ENCODE measurements at regions not wholly inside any gene's neighbourhood (a gene's known extent, or its start where the extent isn't known, plus 50 kb on each side); places are given as distances from the start of the nearest gene placed in this dataset.

- no peaks in the 10 kb centered on the region for H3K9me3 ChIP-seq
- no peak for DNase-seq
- no peaks in the 10 kb centered on the region for H3K4me1 ChIP-seq
- no peak overlapping the region for H3K4me3 ChIP-seq
- H3K36me3 ChIP-seq, result no peaks in the 10 kb centered on the region
- intact Hi-C loops (cut with DNase I; ENCODE audit: low total_unique reads), result no loop called here
- no peak overlapping the region for H3K27ac ChIP-seq
- no peaks in the 10 kb centered on the region for H3K27me3 ChIP-seq (replicated peaks in 1 of 7)
- WGBS, 5 donors, result 87 to 92% (median 91%) methylated on average over 3 of the region's 3 CpGs
- no peak for TF ChIP-seq POLR2AphosphoS5 (IDR thresholded peaks at IDR 0.05)
- TF ChIP-seq CTCF (IDR thresholded peaks at IDR 0.05 in 8 of 11, conservative IDR thresholded peaks at IDR 0.05 in 3 of 11), result no peak
- TF ChIP-seq POLR2A (IDR thresholded peaks at IDR 0.05), result no peak
Observed at GRCh38 chr12:24011927-24012507, 62.5 kb upstream of the SOX5 start.

- DNase-seq, result no peak
- no peaks in the 10 kb centered on the region for H3K4me1 ChIP-seq
- intact Hi-C loops (cut with DNase I; ENCODE audit: low total_unique reads), result no loop called here
- H3K27me3 ChIP-seq (replicated peaks in 1 of 7), result no peaks in the 10 kb centered on the region
- no peaks in the 10 kb centered on the region for H3K9me3 ChIP-seq
- H3K36me3 ChIP-seq, result no peaks in the 10 kb centered on the region
- WGBS, 5 donors, result 82 to 91% (median 87%) methylated on average over 2 of the region's 2 CpGs
- TF ChIP-seq CTCF (IDR thresholded peaks at IDR 0.05 in 8 of 11, conservative IDR thresholded peaks at IDR 0.05 in 3 of 11) (no peak), POLR2AphosphoS5 (IDR thresholded peaks at IDR 0.05) (no peak), POLR2A (IDR thresholded peaks at IDR 0.05) (no peak)
- no peak overlapping the region for H3K4me3 ChIP-seq
- H3K27ac ChIP-seq, result no peak overlapping the region
Observed at GRCh38 chr12:24008166-24008565, 58.7 kb upstream of the SOX5 start.

Small RNAs in the stretch of these regions (microRNA-seq; reads per million reads assigned to microRNA genes)
- 0 reads per million in 3 donors for gene MIR920

Small RNAs in the stretch of these regions (small RNA-seq; reads per million reads assigned to genes)
- gene MIR920, result 0 reads per million in 4 donors
- 0 reads per million in 4 donors for gene RN7SL38P

Measured in spleen (tissue), 11 donors.